OCI-LY1 (cell line): ENCODE measurements at regions not wholly inside any gene's neighbourhood (a gene's known extent, or its start where the extent isn't known, plus 50 kb on each side); places are given as distances from the start of the nearest gene placed in this dataset.

Experiments used
- EZH2 ChIP-seq: fragments of 200-600 bp; sonication (generic), shearing (Covaris generic); IDR thresholded peaks from 2 replicates; pipeline ENCODE4 v1.8.0; 2017; ENCODE audit warnings: borderline replicate concordance, mixed run types, mild to moderate bottlenecking, antibody characterized with exemption, low read length, moderate library complexity, mixed read lengths
- TF ChIP-seq, protein P1 (sequence below): fragments of 200-600 bp; sonication (generic), shearing (Covaris generic); IDR thresholded peaks from 2 replicates; pipeline ENCODE4 v1.5.1; 2017; ENCODE audit warnings: mild to moderate bottlenecking, antibody characterized with exemption, low read length, moderate library complexity, mixed read lengths

DNA sequence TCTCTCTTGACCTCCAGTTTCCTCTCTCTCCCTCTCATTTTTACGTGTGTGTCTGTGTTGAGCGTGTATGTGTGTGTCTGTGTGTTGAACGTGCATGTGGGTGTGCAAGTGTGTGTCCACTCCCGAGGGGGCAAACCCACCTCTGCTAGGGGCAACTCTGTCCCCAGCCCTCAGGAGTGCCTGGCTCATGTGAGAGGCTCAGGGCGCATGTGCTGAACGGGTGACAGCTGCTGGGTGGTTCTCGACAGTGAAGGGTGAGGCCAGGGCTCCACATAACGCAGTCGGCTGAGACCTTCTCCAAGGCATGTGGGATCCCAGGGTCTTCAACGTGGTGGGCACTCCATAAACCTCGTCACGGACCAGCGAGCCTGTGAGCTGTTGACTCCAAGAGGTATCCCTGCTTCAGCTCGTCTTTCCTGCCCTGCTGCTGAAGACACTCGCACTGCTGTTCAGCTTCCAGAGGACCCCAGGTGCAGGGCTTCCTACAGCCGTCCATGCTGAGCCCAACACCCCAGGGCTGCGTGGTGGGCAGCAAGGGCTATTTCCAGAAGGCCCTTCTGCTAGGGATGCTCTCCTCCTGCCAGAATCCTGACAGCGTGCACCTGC is 361.6 kb upstream of the SHH start:
- TF ChIP-seq, protein P1, sequence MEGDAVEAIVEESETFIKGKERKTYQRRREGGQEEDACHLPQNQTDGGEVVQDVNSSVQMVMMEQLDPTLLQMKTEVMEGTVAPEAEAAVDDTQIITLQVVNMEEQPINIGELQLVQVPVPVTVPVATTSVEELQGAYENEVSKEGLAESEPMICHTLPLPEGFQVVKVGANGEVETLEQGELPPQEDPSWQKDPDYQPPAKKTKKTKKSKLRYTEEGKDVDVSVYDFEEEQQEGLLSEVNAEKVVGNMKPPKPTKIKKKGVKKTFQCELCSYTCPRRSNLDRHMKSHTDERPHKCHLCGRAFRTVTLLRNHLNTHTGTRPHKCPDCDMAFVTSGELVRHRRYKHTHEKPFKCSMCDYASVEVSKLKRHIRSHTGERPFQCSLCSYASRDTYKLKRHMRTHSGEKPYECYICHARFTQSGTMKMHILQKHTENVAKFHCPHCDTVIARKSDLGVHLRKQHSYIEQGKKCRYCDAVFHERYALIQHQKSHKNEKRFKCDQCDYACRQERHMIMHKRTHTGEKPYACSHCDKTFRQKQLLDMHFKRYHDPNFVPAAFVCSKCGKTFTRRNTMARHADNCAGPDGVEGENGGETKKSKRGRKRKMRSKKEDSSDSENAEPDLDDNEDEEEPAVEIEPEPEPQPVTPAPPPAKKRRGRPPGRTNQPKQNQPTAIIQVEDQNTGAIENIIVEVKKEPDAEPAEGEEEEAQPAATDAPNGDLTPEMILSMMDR, result no peak
- no peak for TF ChIP-seq EZH2
